Dedifferentiated amniotic fluid mesenchymal stem cell (primary cell): ENCODE measurements at regions not wholly inside any gene's neighbourhood (a gene's known extent, or its start where the extent isn't known, plus 50 kb on each side); places are given as distances from the start of the nearest gene placed in this dataset.
"Not testable (repeated sequence)": the region's sequence is repeated elsewhere in the genome, so short reads cannot be mapped to it uniquely, and the experiment has no call there.

ENCODE experiments used
- DNase-seq: peaks from one replicate; pipeline ENCODE4 v3.0.0-alpha.2; 2016; ENCODE audit errors: extremely low spot score

DNA sequence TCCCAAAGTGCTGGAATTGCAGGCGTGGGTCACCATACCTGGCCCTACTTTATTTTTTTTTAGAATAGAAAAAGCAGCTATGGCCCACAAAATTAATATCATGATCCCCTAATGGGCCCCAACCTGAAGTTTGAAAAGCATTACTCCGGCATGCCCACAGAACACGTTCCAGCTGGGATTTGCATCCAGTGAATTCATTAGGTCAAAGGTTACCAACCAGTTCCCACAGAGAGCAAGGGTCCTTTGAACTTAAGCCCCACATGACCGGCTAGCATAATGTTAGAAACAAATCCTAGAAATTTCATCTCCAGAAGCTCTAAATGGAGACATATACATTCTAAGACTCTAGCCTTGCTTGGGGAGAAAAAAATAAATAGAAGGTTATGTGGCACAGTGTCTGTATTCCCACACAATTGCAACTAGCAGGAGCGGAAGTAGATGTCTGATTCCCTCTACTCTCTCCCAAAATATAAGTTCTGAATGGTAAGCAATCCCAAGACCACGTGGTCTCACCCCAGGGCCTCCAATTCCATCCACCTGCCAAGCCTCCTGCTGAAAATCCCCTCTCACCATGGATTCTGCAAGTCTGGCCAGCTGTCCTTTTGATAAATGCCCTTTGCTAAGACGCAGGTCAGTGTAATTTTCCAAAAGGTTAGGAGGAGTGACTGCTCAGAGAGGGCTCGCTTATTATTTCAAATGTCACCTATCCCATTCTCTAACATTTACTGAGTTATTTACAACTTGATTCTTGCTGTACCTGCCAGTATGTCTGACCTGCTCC is 395.8 kb downstream of the NPIPA8 start:
- no peak for DNase-seq

DNA sequence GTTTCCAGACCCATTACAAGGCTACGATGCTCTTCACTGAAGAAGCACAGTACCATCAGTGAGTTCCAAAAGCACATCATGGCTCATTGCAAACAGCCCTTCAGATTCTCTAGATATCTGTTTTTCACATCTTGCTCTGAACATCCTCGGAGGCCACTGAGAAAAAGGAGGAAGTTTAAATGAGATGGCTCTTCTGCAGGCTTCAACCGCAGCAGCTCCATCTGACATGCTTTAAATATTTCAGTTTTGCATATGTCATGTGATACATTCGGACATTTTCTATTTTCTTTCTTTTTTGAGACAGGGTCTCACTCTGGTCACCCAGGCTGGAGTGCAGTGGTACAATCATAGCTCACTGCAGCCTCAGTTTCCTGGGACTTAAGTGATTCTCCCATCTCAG is 396.8 kb downstream of the NPIPA8 start:
- no peak for DNase-seq

DNA sequence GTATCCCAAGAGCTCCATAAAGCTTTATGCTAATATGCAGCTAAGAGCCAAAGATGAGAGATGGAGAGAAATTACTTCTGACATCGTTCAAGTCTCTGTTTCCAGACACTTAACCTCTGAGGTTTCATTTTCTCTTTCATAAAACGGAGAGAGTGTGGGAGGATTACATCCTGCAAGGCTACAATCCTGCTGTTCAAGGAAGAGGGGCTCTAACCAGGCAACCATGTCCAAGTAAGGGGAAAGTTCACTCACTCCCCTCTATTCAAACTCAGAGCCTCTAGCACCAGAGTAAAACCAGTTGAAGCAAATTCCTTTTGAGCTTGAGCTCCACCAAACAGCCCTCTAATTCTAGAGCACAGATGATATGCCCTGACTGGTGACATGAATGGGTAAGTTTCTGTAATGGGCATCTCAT is 397.4 kb downstream of the NPIPA8 start:
- no peak for DNase-seq

DNA sequence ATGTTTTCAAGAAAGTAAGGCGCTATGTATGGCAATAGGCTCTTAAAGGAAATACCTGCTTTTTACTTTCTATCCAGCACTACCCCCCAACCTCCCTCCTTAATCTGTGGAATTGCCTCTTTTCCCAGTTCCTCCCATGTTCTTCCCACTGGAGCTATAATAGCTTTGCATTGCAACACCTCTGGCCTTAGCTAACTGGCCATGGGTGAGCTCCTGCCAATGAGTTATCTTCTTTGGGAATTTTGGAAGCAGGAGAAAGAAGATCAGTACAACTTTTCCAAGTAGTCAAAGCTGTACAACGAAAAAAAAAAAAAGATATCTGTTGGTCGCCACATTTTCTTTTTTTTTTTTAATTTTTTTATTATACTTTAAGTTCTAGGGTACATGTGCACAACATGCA is 398.0 kb downstream of the NPIPA8 start:
- no peak for DNase-seq

DNA sequence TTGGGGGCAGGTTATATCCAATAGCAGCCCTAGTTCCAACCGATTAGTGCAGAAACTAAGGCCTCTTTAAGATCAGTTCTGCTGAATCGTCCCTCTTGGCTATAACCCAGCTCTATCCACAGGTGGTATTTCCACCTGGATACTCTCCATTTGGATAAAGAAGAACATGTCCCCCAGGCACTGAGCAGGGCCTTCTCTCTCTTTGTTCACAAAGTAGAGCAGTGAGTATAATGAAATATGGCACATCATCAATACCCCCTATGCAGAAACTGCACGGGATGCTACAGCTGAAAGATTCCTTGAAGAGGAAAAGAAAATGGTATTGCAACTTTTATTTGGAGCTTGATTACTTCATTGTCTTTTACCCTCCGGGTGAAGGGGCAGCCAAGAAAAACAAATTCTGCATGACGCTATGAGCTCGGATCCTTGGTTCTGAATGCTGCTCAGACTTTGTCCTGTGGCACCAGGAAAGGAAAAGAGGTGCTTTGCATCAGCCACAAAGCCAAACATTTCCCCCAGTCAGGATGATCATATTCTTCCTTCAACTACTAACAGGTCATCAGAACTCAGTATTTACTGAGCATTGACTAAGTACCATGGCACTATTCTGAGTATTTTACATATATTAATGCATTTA is 399.7 kb downstream of the NPIPA8 start:
- DNase-seq = no peak

DNA sequence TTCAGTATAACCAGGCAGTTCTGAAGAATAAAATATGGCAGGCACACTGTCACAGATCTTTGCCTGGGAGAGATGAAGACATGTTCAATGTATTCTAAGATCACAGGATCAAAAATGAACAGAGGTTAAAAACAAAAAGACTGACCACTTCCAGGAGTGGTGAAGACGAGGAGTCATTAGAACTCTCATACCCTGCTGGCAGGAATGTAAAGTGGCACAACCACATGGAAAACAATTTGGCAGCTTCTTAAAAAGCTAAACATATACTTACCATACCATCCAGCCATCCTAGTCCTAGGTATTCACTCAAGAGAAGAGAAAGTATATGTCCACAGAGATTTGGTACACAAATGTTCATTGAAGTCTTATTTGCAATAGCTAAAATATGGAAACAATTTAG is 406.3 kb downstream of the NPIPA8 start:
- no peak for DNase-seq

DNA sequence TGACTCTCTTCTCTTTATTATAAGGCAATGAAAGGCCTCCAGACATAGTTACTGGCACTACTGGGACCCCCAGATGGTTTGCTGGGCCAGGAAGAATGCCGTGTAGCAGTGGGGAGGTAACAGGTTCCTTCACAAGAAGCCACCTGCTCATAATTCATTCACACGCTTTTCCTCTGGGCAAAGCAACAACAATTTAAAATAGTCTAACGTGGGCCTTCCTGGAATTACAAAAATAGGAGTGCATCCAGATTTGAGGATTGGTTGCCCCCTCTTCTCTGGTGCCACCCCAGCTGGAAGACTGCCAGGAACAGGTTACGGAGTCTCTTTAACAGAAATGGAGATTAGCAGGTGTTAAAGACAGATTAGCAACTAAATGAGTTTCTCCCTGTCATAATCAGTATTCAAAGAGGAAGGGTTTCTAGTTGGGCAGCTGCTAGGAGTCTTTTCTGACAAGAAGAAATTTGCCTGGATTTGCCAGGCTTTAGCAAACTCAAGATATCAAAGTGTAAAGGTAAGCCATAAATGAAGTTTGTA is 409.6 kb downstream of the NPIPA8 start:
- no peak for DNase-seq

DNA sequence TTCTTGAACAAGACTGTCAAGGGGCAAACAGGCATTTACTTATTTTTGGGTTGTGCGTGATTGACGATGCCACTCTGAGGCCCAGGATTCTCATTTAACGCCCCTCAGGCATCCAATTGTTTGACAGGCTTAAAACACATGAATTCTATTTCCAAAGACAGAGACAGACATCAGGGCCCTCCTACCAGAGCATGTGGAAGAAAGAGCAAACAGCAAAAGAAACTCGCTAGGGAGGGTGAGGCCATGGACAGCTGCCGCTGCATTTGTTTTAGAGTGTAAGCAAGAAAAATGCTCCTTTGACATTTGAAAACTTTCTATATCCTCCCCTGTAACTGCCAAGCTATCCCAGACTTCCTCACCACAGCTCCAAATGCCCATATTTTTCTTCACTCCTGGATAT is 410.1 kb downstream of the NPIPA8 start:
- no peak for DNase-seq

DNA sequence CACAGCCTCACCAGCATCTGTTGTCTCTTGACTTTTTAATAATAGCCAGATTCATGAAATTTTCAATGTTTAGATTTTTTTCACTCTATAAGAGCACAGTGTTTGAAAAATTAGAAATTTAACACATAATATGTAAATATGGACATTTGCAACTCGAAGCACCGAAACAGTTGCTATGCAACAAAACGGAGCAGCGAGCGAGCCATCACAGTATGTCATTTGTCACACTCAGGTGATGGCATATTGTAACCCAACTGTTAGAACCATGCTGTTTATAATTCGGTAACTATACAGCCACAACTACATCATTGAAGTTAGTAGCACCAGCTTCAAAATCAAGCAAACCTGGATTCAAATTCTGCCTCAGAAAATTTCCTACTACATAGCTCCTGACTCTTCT is 410.8 kb downstream of the NPIPA8 start:
- DNase-seq = no peak

DNA sequence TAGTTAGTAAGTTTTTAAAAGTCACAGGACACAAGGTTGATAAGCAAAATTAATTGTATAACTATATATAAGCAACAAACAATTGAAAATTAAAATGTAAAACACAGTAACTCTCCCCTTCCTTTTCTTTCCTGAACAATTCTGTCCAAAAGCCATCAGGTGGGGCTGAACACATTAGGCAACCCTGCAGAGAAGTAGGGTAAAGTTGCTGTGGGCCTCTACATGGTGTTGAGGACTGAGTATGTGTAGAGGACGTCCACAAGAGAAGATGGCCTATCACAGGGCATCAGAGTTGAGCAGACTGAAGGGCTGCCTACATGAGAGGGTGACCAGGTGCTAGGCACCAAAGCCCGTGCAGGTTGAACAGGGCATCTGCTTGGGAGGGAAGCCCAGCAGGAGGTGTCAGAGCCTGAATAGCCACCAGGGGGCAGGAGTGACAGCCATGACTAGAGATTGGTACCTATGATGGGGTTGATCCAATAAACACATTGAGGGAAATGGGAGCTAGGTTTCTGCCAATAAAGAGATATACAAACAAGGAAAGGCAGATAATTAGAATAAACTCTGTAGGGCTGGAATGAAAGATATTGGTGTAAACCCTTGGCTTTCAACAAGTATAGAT is 415.1 kb downstream of the NPIPA8 start:
- DNase-seq = no peak

DNA sequence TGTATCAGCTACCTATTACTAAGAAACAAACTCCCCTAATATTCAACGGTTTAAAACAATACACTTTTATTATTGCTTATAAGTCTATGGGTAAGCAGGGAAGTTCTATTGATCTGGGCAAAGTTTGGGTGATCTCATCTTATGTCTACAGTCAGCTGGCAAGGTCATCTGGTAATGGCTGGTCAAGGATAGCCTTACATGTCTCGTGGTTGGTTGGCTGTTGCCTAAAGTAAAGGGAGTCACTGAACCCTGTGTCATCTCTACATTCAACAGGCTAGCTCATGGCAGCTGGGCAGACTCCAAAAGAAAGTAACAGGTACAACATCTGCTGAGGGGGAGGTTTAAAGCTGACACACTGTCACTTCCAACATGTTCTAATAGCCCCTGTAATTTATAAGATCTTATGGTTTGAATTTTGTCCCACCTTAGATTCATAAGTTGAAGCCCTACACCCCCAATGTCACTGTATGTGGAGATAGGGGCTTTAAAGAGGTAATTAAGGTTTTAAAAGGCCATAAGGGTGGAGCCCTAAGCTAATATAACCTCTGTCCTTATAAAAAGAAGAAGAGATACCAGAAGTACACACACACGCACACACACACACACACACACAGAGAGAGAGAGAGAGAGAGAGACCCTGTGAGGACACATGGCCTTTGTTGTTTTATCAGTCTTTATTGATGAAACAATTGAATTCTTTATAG is 419.1 kb downstream of the NPIPA8 start:
- no peak for DNase-seq

DNA sequence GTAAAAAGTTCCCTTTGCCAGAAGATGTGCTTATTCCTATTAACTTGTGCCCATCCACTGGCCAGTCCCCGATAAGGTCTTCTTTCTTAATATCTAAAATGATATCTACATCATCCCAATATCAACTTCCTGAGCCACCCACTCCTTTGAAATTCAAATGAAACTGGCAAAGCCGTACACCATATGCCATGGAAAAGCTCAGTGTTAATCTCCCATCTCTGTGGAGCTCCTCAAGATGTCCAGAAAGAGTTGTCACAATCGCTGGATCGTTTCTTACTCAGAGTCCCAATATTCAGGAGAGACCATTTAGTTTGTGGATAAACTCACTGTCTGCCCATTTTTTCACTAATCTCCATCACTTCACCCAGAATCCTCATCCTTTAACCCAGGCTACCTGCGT is 420.7 kb downstream of the NPIPA8 start:
- no peak for DNase-seq

DNA sequence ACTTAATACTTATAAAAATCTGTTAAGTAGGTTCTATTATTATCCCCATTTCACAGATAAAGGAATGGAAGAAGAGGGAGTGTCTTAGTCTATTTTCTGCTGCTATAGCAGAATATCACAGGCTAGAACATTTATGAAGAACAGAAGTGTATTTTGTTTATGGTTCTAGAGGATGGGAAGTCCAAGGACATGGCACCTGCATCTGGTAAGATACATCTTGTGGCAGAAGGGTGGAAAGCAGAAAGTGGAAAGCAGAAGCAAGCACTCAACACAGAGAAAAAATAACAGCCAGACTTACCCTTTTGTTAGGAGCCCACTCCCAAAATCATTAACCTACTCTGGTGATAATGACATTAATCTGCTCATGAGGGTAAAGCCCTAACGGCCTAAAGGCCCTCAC is 422.4 kb downstream of the NPIPA8 start:
- no peak for DNase-seq

DNA sequence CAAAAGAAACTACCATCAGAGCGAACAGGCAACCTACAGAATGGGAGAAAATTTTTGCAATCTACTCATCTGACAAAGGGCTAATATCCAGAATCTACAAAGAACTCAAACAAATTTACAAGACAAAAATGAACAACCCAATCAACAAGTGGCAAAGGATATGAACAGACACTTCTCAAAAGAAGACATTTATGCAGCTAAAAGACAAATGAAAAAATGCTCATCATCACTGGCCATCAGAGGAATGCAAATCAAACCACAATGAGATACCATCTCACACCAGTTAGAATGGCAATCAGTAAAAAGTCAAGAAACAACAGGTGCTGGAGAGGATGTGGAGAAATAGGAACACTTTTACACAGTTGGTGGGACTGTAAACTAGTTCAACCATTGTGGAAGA is 425.0 kb downstream of the NPIPA8 start:
- DNase-seq = not testable (repeated sequence)

DNA sequence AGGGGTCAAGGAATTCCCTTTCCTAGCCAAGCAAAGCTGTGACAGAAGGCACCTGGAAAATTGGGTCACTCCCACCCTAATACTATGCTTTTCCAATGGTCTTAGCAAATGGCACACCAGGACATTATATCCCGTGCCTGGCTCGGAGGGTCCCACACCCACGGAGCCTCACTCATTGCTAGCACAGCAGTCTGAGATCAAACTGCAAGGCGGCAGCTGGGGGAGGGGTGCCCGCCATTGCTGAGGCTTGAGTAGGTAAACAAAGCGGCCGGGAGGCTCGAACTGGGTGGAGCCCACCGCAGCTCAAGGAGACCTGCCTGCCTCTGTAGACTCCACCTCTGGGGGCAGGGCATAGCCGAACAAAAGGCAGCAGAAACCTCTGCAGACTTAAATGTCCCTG is 429.9 kb downstream of the NPIPA8 start:
- DNase-seq = not testable (repeated sequence)

DNA sequence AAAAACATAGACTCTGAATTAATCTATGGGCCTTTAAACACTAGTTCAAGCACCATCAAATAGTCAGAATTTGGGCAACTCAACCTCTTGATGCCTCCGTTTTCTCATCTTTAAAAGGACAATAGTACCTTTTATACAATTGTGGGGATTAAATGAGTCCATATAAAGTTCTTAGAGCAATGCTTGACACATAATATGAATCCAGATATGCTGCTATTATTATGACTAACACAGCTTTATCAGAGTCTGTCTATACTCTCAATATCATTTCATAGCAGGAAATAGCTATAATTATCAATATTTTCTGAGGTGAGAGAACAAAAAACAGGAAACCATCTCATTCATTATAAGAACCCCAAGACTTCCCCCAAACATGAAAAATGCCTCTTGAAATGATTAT is 430.5 kb upstream of the XYLT1 start:
- DNase-seq = no peak

DNA sequence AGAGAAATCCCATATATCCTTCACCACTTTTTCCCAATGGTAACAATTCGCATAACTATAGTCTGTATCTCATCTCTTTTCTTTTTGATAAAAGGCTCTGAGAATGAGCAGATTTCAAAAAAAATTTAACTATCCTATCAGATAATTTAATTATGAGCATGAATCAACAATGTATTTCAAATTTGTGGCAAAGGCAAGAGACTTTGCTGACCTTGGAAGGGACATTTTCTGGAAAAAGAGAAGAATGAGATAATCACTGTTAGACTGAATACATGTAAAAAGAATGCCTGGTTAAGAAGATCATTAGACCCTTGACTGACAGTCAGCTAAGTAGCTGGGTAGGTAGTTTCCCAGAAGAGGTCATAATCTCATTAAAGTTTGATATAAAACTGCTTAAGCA is 428.4 kb upstream of the XYLT1 start:
- DNase-seq = no peak

DNA sequence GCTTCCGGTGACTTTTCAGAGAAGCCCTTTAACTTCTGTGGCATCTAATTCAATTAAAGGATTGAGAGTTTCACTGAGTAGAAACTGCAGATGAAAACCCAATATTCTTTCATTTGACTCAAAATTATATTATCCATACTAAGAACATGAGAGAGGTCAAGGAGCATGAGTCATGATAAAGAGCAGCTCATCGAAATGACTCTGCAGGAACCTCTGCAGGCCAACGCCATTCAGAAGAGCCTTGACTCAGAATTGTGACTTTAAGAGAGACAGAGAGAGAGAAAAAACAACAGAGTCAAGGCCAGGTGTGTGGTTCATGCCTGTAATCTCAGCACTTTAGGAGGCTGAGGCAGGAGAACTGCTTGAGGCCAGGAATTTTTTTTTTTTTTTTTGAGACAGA is 417.2 kb upstream of the XYLT1 start:
- no peak for DNase-seq

DNA sequence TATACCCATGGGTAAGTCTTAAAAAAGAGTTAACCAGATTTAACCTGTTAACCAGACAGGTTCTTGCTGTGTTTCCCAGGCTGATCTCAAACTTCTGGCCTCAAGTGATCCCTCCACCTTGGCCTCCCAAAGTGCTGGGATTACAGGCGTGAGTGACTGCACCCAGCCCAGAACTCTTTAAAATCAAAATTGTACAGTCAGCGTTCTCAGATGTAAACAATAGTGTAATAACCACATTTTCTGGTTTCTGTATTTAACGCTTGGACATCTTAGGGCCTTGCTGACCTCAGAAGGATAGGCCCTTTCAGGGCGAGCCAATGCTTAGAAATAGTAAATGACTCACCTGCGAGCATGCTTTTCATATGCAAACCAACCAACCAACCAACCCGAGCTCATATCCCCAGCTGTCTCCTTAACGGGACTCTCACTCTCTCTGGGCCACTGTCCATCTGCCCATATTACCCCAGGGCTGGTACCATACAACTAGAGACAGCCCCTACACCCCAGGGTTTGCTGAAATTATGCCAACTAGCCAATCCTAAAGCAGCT is 415.0 kb upstream of the XYLT1 start:
- no peak for DNase-seq

DNA sequence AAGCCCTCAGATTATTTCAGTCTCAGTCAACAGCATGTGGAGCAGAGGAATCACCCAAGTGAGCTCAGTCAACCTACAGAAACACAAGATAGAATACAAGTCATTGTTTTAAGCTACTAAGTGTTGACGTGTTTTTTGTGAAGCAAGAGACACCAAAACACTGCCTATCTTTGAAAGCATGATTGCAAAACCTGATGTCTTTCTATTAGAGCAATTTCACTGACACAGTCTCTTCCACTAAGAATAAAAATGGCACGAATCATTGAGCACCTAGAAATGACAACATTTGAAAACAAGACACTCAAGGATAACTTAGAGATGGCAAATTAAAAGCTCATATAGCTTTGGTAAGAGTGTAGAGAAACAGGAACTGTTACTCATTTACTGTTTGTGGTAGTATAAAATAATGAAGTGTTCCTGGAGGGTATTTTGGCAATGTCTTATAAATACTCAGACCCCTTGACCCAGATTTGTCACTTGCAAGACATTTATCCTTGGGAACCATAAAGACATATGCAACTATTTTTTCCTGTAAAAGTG is 407.1 kb upstream of the XYLT1 start:
- no peak for DNase-seq

DNA sequence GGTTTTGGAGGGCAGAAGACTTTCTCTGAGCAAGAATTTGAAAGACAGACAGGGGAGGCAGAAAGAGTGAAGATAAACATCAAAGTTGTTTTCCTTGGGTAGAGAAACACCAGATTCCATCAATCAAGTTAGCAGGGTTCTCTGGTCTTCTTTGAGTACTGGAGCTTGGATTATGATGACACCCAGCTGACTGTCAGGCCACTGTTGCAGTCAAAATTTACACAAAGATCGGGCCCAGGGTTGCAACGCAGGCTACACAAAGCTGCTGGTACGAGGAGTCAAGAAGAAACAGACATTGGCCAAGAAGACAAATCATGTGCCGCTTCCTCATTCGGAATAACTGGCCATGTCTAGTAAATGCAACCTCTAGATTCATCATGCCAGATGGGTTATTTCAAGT is 396.2 kb upstream of the XYLT1 start:
- DNase-seq = no peak

DNA sequence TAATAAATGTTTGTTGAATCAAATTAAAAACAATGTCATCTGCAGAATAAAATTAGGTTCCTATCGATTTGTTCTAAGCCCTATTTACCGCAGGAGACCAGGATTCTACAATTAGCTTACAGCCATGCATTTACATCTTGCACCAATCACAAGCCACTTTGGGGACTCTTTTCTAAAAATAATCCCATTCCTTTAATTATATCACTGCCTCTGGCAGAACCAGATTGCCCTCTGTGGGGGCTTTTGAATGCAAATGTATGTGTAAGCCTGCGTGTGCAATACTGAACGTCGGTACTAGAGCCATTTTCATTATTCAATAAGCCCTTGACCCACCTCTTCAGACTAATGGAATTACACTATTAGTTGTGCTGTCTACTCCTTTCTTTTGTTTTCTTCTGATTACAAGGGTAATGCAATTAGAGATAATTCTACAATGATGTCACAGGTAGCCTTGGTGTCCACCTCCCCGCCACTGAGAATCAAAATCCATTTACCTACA is 391.3 kb upstream of the XYLT1 start:
- DNase-seq = no peak
